Testis (tissue), 2 donors: ENCODE measurements at regions not wholly inside any gene's neighbourhood (a gene's known extent, or its start where the extent isn't known, plus 50 kb on each side); places are given as distances from the start of the nearest gene placed in this dataset.

Experiments used
- DNase-seq: peaks from one replicate; pipeline ENCODE4 v3.0.0-alpha.2; 2019
- H3K27ac ChIP-seq, 2 donors: fragments of 200-600 bp; sonication (generic); one replicate each; pipeline ENCODE4 v1.5.1; 2019
- H3K27me3 ChIP-seq: fragments of 200-600 bp; sonication (generic); one replicate; pipeline ENCODE4 v1.5.1; 2019
- H3K36me3 ChIP-seq: fragments of 200-600 bp; sonication (generic); one replicate; pipeline ENCODE4 v1.5.1; 2017; ENCODE audit warnings: low read depth; ENCODE audit errors: missing control alignments
- H3K4me1 ChIP-seq: fragments of 200-600 bp; sonication (generic); one replicate; pipeline ENCODE4 v1.5.1; 2019
- H3K4me3 ChIP-seq, 2 donors: fragments of 200-600 bp; sonication (generic); one replicate each; pipeline ENCODE4 v1.5.1; 2017 to 2019
- H3K9me3 ChIP-seq: fragments of 200-600 bp; sonication (generic); one replicate; pipeline ENCODE4 v1.5.1; 2017
- POLR2A ChIP-seq: fragments of 450-650 bp; IDR thresholded peaks from one replicate; pipeline ENCODE4 v1.6.1; 2017; ENCODE audit warnings: antibody characterized with exemption, mild to moderate bottlenecking, moderate library complexity
- WGBS, 2 donors: methylation state at CpG; one replicate each; pipeline ENCODE4 v1.1.5; 2018; 5-methylcytosine and 5-hydroxymethylcytosine counted together
- intact Hi-C: fragments of 100-400 bp; cut with DNase I; formaldehyde crosslinking; loops from one replicate; pipeline ENCODE4 v1.15.1; 2023; ENCODE audit warnings: low total_unique reads
- TF ChIP-seq, protein P1 (sequence below), 3 experiments: fragments of 450-650 bp in 2 of 3; fragments of 200-600 bp in 1 of 3; sonication (generic) in 1 of 3; IDR thresholded peaks; one replicate each; pipeline ENCODE4 v1.5.1; 2016 to 2019; ENCODE audit warnings: antibody characterized with exemption in 3 of 3, mild to moderate bottlenecking in 2 of 3, moderate library complexity in 1 of 3

GRCh38 chr1:195584870-195585624, 1023.2 kb downstream of the KCNT2 start:
- no peak for DNase-seq
- no peak overlapping the region for H3K4me3 ChIP-seq
- intact Hi-C loops = no loop called here
- 91 to 92% methylated on average over 2 of the region's 2 CpGs for WGBS, 2 donors
- TF ChIP-seq POLR2A = no peak
- TF ChIP-seq, protein P1, sequence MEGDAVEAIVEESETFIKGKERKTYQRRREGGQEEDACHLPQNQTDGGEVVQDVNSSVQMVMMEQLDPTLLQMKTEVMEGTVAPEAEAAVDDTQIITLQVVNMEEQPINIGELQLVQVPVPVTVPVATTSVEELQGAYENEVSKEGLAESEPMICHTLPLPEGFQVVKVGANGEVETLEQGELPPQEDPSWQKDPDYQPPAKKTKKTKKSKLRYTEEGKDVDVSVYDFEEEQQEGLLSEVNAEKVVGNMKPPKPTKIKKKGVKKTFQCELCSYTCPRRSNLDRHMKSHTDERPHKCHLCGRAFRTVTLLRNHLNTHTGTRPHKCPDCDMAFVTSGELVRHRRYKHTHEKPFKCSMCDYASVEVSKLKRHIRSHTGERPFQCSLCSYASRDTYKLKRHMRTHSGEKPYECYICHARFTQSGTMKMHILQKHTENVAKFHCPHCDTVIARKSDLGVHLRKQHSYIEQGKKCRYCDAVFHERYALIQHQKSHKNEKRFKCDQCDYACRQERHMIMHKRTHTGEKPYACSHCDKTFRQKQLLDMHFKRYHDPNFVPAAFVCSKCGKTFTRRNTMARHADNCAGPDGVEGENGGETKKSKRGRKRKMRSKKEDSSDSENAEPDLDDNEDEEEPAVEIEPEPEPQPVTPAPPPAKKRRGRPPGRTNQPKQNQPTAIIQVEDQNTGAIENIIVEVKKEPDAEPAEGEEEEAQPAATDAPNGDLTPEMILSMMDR (IDR thresholded peaks at IDR 0.05) = no peak
- H3K4me1 ChIP-seq = no peaks in the 10 kb centered on the region
- no peaks in the 10 kb centered on the region for H3K27me3 ChIP-seq
- no peak overlapping the region for H3K27ac ChIP-seq
- no peaks in the 10 kb centered on the region for H3K9me3 ChIP-seq
- no peaks in the 10 kb centered on the region for H3K36me3 ChIP-seq

DNA sequence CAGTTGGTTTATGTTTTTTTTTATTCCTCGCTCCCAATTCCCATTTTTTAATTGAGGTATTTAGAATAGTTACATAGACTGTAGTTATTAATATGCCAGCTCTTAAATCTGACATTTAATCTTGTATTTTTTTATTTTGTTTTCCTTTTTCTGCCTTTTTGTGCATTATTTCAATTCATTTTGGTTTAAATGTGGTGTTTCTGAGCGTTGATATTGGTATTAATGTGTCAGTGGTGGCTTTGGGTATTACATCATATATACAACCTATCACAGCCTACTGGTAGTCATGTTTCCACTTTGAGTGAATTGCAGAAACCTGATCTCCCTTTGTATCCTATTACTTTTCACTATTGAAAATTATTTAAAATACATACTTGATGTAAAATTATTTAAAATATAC, 1027.3 kb downstream of the KCNT2 start:
- 79 to 82% methylated on average over 2 of the region's 2 CpGs for WGBS, 2 donors
- no peaks in the 10 kb centered on the region for H3K36me3 ChIP-seq
- intact Hi-C loops = no loop called here

DNA sequence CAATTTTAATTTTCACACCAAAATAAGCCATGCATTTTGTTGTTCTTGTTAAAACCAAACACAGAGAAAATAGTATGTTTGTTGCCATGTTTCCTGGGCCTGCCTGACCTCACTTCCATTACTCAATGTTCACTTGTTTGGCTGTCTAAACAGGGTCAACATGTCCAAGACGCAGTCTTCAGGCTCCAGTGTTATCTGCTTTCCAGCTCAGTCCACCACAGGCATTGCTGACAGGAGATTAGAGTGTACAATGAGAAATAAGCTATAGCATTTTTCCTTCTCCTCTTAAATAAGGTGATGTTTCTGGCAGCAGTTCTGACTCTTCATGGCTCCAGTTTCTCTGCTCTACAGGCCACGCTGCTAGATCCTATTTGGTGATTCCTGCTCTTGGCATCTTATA, 1030.5 kb downstream of the KCNT2 start:
- no peak for DNase-seq
- intact Hi-C loops = no loop called here

More for the DNA sequence above, 1027.3 kb downstream of the KCNT2 start:
- Histone ChIP-seq H3K4me1 (no peaks in the 10 kb centered on the region), H3K4me3 (no peak overlapping the region), H3K9me3 (no peaks in the 10 kb centered on the region), H3K27me3 (no peaks in the 10 kb centered on the region), H3K27ac (no peak overlapping the region)
- TF ChIP-seq POLR2A = no peak
- TF ChIP-seq, protein P1 (IDR thresholded peaks at IDR 0.05) = peak in 1 of 3 experiments; percentile 43
- DNase-seq = no peak

GRCh38 chr1:195576641-195577040, 1031.6 kb downstream of the KCNT2 start:
- H3K27me3 ChIP-seq = no peaks in the 10 kb centered on the region
- intact Hi-C loops = no loop called here
- TF ChIP-seq, protein P1 (IDR thresholded peaks at IDR 0.05) = no peak
- TF ChIP-seq POLR2A = no peak

More for the DNA sequence above, 1030.5 kb downstream of the KCNT2 start:
- Histone ChIP-seq H3K36me3 (no peaks in the 10 kb centered on the region), H3K9me3 (no peaks in the 10 kb centered on the region), H3K27me3 (no peaks in the 10 kb centered on the region), H3K27ac (no peak overlapping the region), H3K4me3 (no peak overlapping the region), H3K4me1 (no peaks in the 10 kb centered on the region)
- 62 to 66% methylated on average over 2 of the region's 2 CpGs for WGBS, 2 donors
- TF ChIP-seq POLR2A = no peak
- TF ChIP-seq, protein P1 (IDR thresholded peaks at IDR 0.05) = no peak

GRCh38 chr1:195574511-195574910, 1033.7 kb downstream of the KCNT2 start:
- no peaks in the 10 kb centered on the region for H3K4me1 ChIP-seq
- H3K36me3 ChIP-seq = no peaks in the 10 kb centered on the region
- H3K4me3 ChIP-seq = no peak overlapping the region
- TF ChIP-seq, protein P1 (IDR thresholded peaks at IDR 0.05) = no peak
- no peak for TF ChIP-seq POLR2A
- no peak for DNase-seq
- intact Hi-C loops = no loop called here
- H3K27me3 ChIP-seq = no peaks in the 10 kb centered on the region
- H3K9me3 ChIP-seq = no peaks in the 10 kb centered on the region
- H3K27ac ChIP-seq = no peak overlapping the region

More at GRCh38 chr1:195576641-195577040, 1031.6 kb downstream of the KCNT2 start:
- H3K9me3 ChIP-seq = no peaks in the 10 kb centered on the region
- H3K4me3 ChIP-seq = no peak overlapping the region
- H3K4me1 ChIP-seq = no peaks in the 10 kb centered on the region
- no peaks in the 10 kb centered on the region for H3K36me3 ChIP-seq
- no peak overlapping the region for H3K27ac ChIP-seq
- no peak for DNase-seq
